ENCODE measurements at regions not wholly inside any gene's neighbourhood (a gene's known extent, or its start where the extent isn't known, plus 50 kb on each side); places are given as distances from the start of the nearest gene placed in this dataset.

- Histone ChIP-seq H3K9ac (ENCODE audit: low read length in 3 of 3) (no peak overlapping the region), H3K9me3 (ENCODE audit: control insufficient read depth in 2 of 3, insufficient read depth in 1 of 3, low read length in 3 of 3) (no peaks in the 10 kb centered on the region), H3K36me3 (ENCODE audit: control insufficient read depth in 2 of 3, insufficient read depth in 3 of 3, low read length in 3 of 3) (no peaks in the 10 kb centered on the region), H3K27me3 (ENCODE audit: control insufficient read depth, insufficient read depth, low read length) (no peaks in the 10 kb centered on the region), H3K27ac (ENCODE audit: low read depth in 2 of 2, low read length in 2 of 2) (no peak overlapping the region), H3K4me1 (ENCODE audit: control insufficient read depth in 2 of 3, insufficient read depth in 2 of 3, low read depth in 1 of 3, low read length in 3 of 3) (no peaks in the 10 kb centered on the region), H3K4me3 (ENCODE audit: low read length in 3 of 3) (no peak overlapping the region)
- intact Hi-C loops (cut with DNase I): no loop called here
- no peak for TF ChIP-seq CTCF (IDR thresholded peaks at IDR 0.05; ENCODE audit: borderline replicate concordance, extremely low read depth, insufficient read depth)
- peak in 1 of 5 donors; percentile 40 for DNase-seq
- FAIRE-seq: no peak
Measured at GRCh38 chr13:75115171-75115570, 366.8 kb downstream of the TBC1D4 start.

GRCh38 chr13:75103976-75104375, 378.0 kb downstream of the TBC1D4 start:
- H3K27me3 ChIP-seq (ENCODE audit: control insufficient read depth, insufficient read depth, low read length): no peaks in the 10 kb centered on the region
- no peak for FAIRE-seq
- intact Hi-C loops (cut with DNase I): no loop called here

GRCh38 chr13:75102001-75102716, 379.8 kb downstream of the TBC1D4 start:
- Histone ChIP-seq H3K9ac (ENCODE audit: low read length in 3 of 3) (no peak overlapping the region), H3K9me3 (ENCODE audit: control insufficient read depth in 2 of 3, insufficient read depth in 1 of 3, low read length in 3 of 3) (no peaks in the 10 kb centered on the region), H3K36me3 (ENCODE audit: control insufficient read depth in 2 of 3, insufficient read depth in 3 of 3, low read length in 3 of 3) (no peaks in the 10 kb centered on the region), H3K27me3 (ENCODE audit: control insufficient read depth, insufficient read depth, low read length) (no peaks in the 10 kb centered on the region), H3K4me3 (ENCODE audit: low read length in 3 of 3) (no peak overlapping the region), H3K27ac (ENCODE audit: low read depth in 2 of 2, low read length in 2 of 2) (no peak overlapping the region), H3K4me1 (ENCODE audit: control insufficient read depth in 2 of 3, insufficient read depth in 2 of 3, low read depth in 1 of 3, low read length in 3 of 3) (peaks cover 0 to 3% (median 0%) of the 10 kb centered on the region in 3 donors)
- FAIRE-seq (no peak), DNase-seq (peak in 1 of 5 donors; percentile 7)
- intact Hi-C loops (cut with DNase I): no loop called here
- no peak for TF ChIP-seq CTCF (IDR thresholded peaks at IDR 0.05; ENCODE audit: borderline replicate concordance, extremely low read depth, insufficient read depth)

More at GRCh38 chr13:75103976-75104375, 378.0 kb downstream of the TBC1D4 start:
- Histone ChIP-seq H3K36me3 (ENCODE audit: control insufficient read depth in 2 of 3, insufficient read depth in 3 of 3, low read length in 3 of 3) (no peaks in the 10 kb centered on the region), H3K9ac (ENCODE audit: low read length in 3 of 3) (no peak overlapping the region), H3K4me1 (ENCODE audit: control insufficient read depth in 2 of 3, insufficient read depth in 2 of 3, low read depth in 1 of 3, low read length in 3 of 3) (peaks cover 0 to 3% (median 0%) of the 10 kb centered on the region in 3 donors), H3K9me3 (ENCODE audit: control insufficient read depth in 2 of 3, insufficient read depth in 1 of 3, low read length in 3 of 3) (no peaks in the 10 kb centered on the region), H3K27ac (ENCODE audit: low read depth in 2 of 2, low read length in 2 of 2) (no peak overlapping the region), H3K4me3 (ENCODE audit: low read length in 3 of 3) (no peak overlapping the region)
- no peak for DNase-seq
- no peak for TF ChIP-seq CTCF (IDR thresholded peaks at IDR 0.05; ENCODE audit: borderline replicate concordance, extremely low read depth, insufficient read depth)
